GM23338 (cell line): ENCODE measurements at regions not wholly inside any gene's neighbourhood (a gene's known extent, or its start where the extent isn't known, plus 50 kb on each side); places are given as distances from the start of the nearest gene placed in this dataset.

Experiments
- ATAC-seq: fragments of 200-7000 bp; cut with Tn5 transposase; 3 replicates; pipeline ENCODE4 v1.9.1; 2020
- DNase-seq: peaks from one replicate; pipeline ENCODE4 v3.0.0-alpha.2; 2015; ENCODE audit warnings: low spot score
- H2AFZ ChIP-seq: fragments of 200-600 bp; sonication (generic); 2 replicates; pipeline ENCODE4 v1.8.0; 2016; ENCODE audit warnings: antibody characterized with exemption, mild to moderate bottlenecking, moderate library complexity
- H3F3A ChIP-seq: fragments of 200-600 bp; sonication (generic); replicated peaks from 2 replicates; pipeline ENCODE4 v1.8.0; 2017; ENCODE audit warnings: antibody characterized with exemption, mixed run types, low read depth
- H3K27ac ChIP-seq: fragments of 200-600 bp; sonication (generic); 2 replicates; pipeline ENCODE4 v1.6.1; 2016; ENCODE audit warnings: low read depth
- H3K27me3 ChIP-seq: fragments of 200-600 bp; sonication (generic); 2 replicates; pipeline ENCODE4 v1.8.0; 2016; ENCODE audit warnings: mild to moderate bottlenecking, mixed run types, moderate library complexity; ENCODE audit not compliant: insufficient read depth
- H3K36me3 ChIP-seq: fragments of 200-600 bp; sonication (generic); 2 replicates; pipeline ENCODE4 v1.8.0; 2016; ENCODE audit warnings: mild to moderate bottlenecking; ENCODE audit not compliant: insufficient read depth
- H3K4me1 ChIP-seq: fragments of 200-600 bp; sonication (generic); 2 replicates; pipeline ENCODE4 v1.8.0; 2016; ENCODE audit warnings: mild to moderate bottlenecking, moderate library complexity; ENCODE audit not compliant: insufficient read depth
- H3K4me2 ChIP-seq: fragments of 200-600 bp; sonication (generic); 2 replicates; pipeline ENCODE4 v1.7.1; 2017; ENCODE audit warnings: mixed run types
- H3K4me3 ChIP-seq: fragments of 200-600 bp; sonication (generic); 2 replicates; pipeline ENCODE4 v1.6.1; 2016; ENCODE audit warnings: mixed run types
- H3K79me2 ChIP-seq: fragments of 200-600 bp; sonication (generic); replicated peaks from 2 replicates; pipeline ENCODE4 v1.8.0; 2017; ENCODE audit warnings: mild to moderate bottlenecking; ENCODE audit not compliant: insufficient read depth
- H3K9me2 ChIP-seq: fragments of 200-600 bp; sonication (generic); 2 replicates; pipeline ENCODE4 v1.8.0; 2017; ENCODE audit not compliant: insufficient read depth
- H4K20me1 ChIP-seq: fragments of 200-600 bp; sonication (generic); replicated peaks from 2 replicates; pipeline ENCODE4 v1.8.0; 2017; ENCODE audit warnings: mild to moderate bottlenecking; ENCODE audit not compliant: insufficient read depth
- H3K27ac Mint-ChIP-seq: 2 replicates; pipeline ENCODE4 v1.8.0; 2020; ENCODE audit warnings: inconsistent platforms, mild to moderate bottlenecking, moderate library complexity, mixed read lengths
- H3K27me3 Mint-ChIP-seq: 3 replicates; pipeline ENCODE4 v1.8.0; 2022; ENCODE audit warnings: low read depth, mild to moderate bottlenecking, moderate library complexity, mixed read lengths, inconsistent platforms; ENCODE audit not compliant: insufficient read depth, poor library complexity
- H3K36me3 Mint-ChIP-seq: 3 replicates; pipeline ENCODE4 v1.8.0; 2021; ENCODE audit warnings: low read depth, mild to moderate bottlenecking, inconsistent platforms, moderate library complexity, mixed read lengths
- H3K4me1 Mint-ChIP-seq: 3 replicates; pipeline ENCODE4 v1.8.0; 2020; ENCODE audit warnings: mild to moderate bottlenecking, inconsistent platforms, mixed read lengths
- H3K4me3 Mint-ChIP-seq: 3 replicates; pipeline ENCODE4 v1.8.0; 2021; ENCODE audit warnings: moderate library complexity, mild to moderate bottlenecking, inconsistent platforms, mixed read lengths
- H3K9me3 Mint-ChIP-seq: 3 replicates; pipeline ENCODE4 v1.8.0; 2020; ENCODE audit warnings: moderate library complexity, mild to moderate bottlenecking, inconsistent platforms, mixed read lengths
- CREB1 ChIP-seq: fragments of 250-450 bp; sonication (Bioruptor Pico); IDR thresholded peaks from 2 replicates; pipeline ENCODE4 v1.5.0; 2020; ENCODE audit warnings: low read depth, mild to moderate bottlenecking, moderate library complexity
- ETS1 ChIP-seq: IDR thresholded peaks from 2 replicates; pipeline ENCODE4 v1.6.1; 2016; ENCODE audit warnings: antibody characterized with exemption
- EZH2 ChIP-seq: fragments of 200-600 bp; sonication (generic); IDR thresholded peaks from one replicate; pipeline ENCODE4 v1.8.0; 2017; ENCODE audit warnings: antibody characterized with exemption, mild to moderate bottlenecking, low read depth; ENCODE audit not compliant: unreplicated experiment
- JUNB ChIP-seq: IDR thresholded peaks from one replicate; pipeline ENCODE4 v1.6.1; 2016; ENCODE audit warnings: antibody characterized with exemption; ENCODE audit not compliant: unreplicated experiment
- NANOG ChIP-seq: IDR thresholded peaks from 2 replicates; pipeline ENCODE4 v1.6.1; 2016; ENCODE audit warnings: antibody characterized with exemption, borderline replicate concordance
- ZNF114 ChIP-seq: fragments of 250-450 bp; sonication (Bioruptor Pico); IDR thresholded peaks from 2 replicates; pipeline ENCODE4 v1.5.0; 2020; ENCODE audit warnings: mild to moderate bottlenecking, moderate library complexity
- ZNF331 ChIP-seq: fragments of 250-450 bp; sonication (Bioruptor Pico); IDR thresholded peaks from 2 replicates; pipeline ENCODE4 v1.5.0; 2020; ENCODE audit warnings: low read depth, mild to moderate bottlenecking, moderate library complexity
- TF ChIP-seq, protein P1 (sequence below): IDR thresholded peaks from one replicate; pipeline ENCODE4 v1.6.1; 2018; ENCODE audit warnings: antibody characterized with exemption; ENCODE audit not compliant: unreplicated experiment
- TF ChIP-seq, protein P2 (sequence below), 2 experiments: fragments of 200-600 bp in 1 of 2; sonication (generic) in 1 of 2; conservative IDR thresholded peaks; 2 replicates each; pipeline versions ENCODE4 v1.5.1 to v1.6.1; 2016 to 2017; ENCODE audit warnings: antibody characterized with exemption in 2 of 2, low read depth in 2 of 2, mild to moderate bottlenecking in 2 of 2, moderate library complexity in 1 of 2

DNA sequence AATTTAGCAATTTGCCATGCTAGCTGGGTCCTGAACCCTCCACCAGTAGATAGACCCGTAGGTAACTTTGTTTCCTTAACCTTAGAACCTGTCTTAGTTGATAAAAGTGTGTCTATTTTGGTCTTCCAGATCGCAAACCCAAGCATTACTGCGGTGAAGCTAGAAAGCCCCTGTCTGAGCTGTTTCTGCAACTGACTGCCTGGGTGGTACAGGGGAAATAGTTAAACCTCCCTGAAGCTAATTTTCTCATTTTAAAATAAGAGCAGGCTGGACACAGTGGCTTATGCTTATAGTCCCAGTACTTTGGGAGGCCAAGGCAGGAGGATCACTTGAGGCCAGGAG is 67.9 kb upstream of the EPCAM start:
- H3K36me3 Mint-ChIP-seq, result no peaks in the 10 kb centered on the region
- H3K36me3 ChIP-seq, result no peaks in the 10 kb centered on the region
- no peak overlapping the region for H3K4me2 ChIP-seq
- DNase-seq, result no peak
- H3K27me3 ChIP-seq, result no peaks in the 10 kb centered on the region
- H3K9me2 ChIP-seq, result peaks cover 8% of the 10 kb centered on the region; the same call in 1 of the 2 replicates
- H3K79me2 ChIP-seq, result no peaks in the 10 kb centered on the region
- H3K4me3 Mint-ChIP-seq, result no peak overlapping the region
- H3K27ac Mint-ChIP-seq, result no peak overlapping the region
- H2AFZ ChIP-seq, result no peak overlapping the region
- H3F3A ChIP-seq, result no peaks in the 10 kb centered on the region
- peaks cover 3% of the 10 kb centered on the region for H3K27me3 Mint-ChIP-seq
- no peak overlapping the region for H3K4me3 ChIP-seq
- ATAC-seq, result no peak
- no peaks in the 10 kb centered on the region for H4K20me1 ChIP-seq
- H3K4me1 Mint-ChIP-seq, result peaks cover 19% of the 10 kb centered on the region
- TF ChIP-seq ZNF114 (CRISPR knock-in tag) (no peak), JUNB (no peak), ZNF331 (CRISPR knock-in tag) (no peak), EZH2 (no peak), ETS1 (no peak), NANOG (no peak), CREB1 (no peak)
- TF ChIP-seq, protein P1, sequence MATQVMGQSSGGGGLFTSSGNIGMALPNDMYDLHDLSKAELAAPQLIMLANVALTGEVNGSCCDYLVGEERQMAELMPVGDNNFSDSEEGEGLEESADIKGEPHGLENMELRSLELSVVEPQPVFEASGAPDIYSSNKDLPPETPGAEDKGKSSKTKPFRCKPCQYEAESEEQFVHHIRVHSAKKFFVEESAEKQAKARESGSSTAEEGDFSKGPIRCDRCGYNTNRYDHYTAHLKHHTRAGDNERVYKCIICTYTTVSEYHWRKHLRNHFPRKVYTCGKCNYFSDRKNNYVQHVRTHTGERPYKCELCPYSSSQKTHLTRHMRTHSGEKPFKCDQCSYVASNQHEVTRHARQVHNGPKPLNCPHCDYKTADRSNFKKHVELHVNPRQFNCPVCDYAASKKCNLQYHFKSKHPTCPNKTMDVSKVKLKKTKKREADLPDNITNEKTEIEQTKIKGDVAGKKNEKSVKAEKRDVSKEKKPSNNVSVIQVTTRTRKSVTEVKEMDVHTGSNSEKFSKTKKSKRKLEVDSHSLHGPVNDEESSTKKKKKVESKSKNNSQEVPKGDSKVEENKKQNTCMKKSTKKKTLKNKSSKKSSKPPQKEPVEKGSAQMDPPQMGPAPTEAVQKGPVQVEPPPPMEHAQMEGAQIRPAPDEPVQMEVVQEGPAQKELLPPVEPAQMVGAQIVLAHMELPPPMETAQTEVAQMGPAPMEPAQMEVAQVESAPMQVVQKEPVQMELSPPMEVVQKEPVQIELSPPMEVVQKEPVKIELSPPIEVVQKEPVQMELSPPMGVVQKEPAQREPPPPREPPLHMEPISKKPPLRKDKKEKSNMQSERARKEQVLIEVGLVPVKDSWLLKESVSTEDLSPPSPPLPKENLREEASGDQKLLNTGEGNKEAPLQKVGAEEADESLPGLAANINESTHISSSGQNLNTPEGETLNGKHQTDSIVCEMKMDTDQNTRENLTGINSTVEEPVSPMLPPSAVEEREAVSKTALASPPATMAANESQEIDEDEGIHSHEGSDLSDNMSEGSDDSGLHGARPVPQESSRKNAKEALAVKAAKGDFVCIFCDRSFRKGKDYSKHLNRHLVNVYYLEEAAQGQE, result no peak
- H3K9me3 Mint-ChIP-seq, result no peaks in the 10 kb centered on the region
- H3K4me1 ChIP-seq, result peaks cover 23% of the 10 kb centered on the region
- no peak overlapping the region for H3K27ac ChIP-seq

DNA sequence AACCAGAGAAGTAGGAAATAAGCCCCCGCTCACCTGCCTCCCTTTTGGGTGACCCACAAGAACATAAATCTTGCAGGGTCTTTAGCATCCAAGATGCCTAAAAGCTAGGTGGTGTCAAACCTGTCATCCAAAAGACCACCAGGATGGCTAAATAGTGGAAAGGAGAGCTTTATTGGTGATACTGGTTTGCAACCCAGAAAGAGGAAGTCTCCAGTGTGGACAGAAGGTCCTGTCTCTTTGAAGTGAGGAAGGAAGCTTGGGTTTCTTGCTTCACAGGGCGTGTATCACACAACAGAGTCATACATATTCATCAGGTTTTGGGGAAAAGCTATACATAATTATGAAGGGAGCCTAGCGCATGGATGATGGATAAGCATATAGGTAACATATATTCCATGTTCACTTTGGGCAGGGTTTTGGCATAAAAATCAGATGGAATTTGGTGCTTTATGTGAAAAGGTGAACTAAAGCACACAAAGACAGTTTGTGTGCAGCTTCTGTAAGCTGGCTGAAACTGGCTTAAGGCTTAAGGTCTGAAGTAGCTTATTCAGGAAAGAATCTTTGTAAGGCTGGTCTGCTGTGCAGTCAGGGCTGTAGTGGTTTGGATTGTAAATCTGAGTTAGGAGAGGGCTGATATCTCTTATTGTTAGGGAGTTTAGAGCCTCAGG is 68.4 kb upstream of the EPCAM start:
- Mint-ChIP-seq H3K27me3 (peaks cover 3% of the 10 kb centered on the region), H3K4me3 (no peak overlapping the region), H3K4me1 (peaks cover 24% of the 10 kb centered on the region), H3K36me3 (no peaks in the 10 kb centered on the region), H3K9me3 (no peaks in the 10 kb centered on the region), H3K27ac (no peak overlapping the region)
- no peaks in the 10 kb centered on the region for H3F3A ChIP-seq
- no peaks in the 10 kb centered on the region for H3K36me3 ChIP-seq
- ATAC-seq (no peak), DNase-seq (no peak)
- no peak overlapping the region for H3K27ac ChIP-seq
- H3K4me3 ChIP-seq, result no peak overlapping the region
- H2AFZ ChIP-seq, result no peak overlapping the region
- peaks cover 25% of the 10 kb centered on the region for H3K4me1 ChIP-seq
- no peaks in the 10 kb centered on the region for H3K27me3 ChIP-seq
- H3K79me2 ChIP-seq, result no peaks in the 10 kb centered on the region
- no peaks in the 10 kb centered on the region for H4K20me1 ChIP-seq
- peaks cover 8% of the 10 kb centered on the region; the same call in 1 of the 2 replicates for H3K9me2 ChIP-seq
- H3K4me2 ChIP-seq, result no peak overlapping the region
- TF ChIP-seq, protein P2, sequence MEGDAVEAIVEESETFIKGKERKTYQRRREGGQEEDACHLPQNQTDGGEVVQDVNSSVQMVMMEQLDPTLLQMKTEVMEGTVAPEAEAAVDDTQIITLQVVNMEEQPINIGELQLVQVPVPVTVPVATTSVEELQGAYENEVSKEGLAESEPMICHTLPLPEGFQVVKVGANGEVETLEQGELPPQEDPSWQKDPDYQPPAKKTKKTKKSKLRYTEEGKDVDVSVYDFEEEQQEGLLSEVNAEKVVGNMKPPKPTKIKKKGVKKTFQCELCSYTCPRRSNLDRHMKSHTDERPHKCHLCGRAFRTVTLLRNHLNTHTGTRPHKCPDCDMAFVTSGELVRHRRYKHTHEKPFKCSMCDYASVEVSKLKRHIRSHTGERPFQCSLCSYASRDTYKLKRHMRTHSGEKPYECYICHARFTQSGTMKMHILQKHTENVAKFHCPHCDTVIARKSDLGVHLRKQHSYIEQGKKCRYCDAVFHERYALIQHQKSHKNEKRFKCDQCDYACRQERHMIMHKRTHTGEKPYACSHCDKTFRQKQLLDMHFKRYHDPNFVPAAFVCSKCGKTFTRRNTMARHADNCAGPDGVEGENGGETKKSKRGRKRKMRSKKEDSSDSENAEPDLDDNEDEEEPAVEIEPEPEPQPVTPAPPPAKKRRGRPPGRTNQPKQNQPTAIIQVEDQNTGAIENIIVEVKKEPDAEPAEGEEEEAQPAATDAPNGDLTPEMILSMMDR (conservative IDR thresholded peaks at IDR 0.05; ENCODE audit: low read depth in 2 of 2), result no peak
- TF ChIP-seq EZH2 (no peak), NANOG (no peak), ZNF331 (CRISPR knock-in tag) (no peak), ZNF114 (CRISPR knock-in tag) (no peak)
